Keratinocyte (primary cell): ENCODE measurements at regions not wholly inside any gene's neighbourhood (a gene's known extent, or its start where the extent isn't known, plus 50 kb on each side); places are given as distances from the start of the nearest gene placed in this dataset.
A peak's percentile ranks its signal among the peaks of the same experiment; 100 is the strongest.

ENCODE experiments used
- DNase-seq: peaks from one replicate; pipeline ENCODE4 v3.0.0-alpha.2; 2011; ENCODE audit warnings: low read depth, missing footprints, low spot score
- FAIRE-seq: peaks from 2 replicates; lab custom pipeline; 2011; peaks lifted over from hg19 to GRCh38; lab: Jason Lieb, UNC
- H2AFZ ChIP-seq: 2 replicates; pipeline ENCODE4 v1.6.0; 2012; ENCODE audit warnings: low read length, control low read depth, inconsistent platforms; ENCODE audit not compliant: control insufficient read depth
- H3K27ac ChIP-seq: 2 replicates; pipeline ENCODE4 v1.5.1; 2011; ENCODE audit warnings: low read length; ENCODE audit not compliant: control insufficient read depth, insufficient read depth
- H3K27me3 ChIP-seq: 3 replicates; pipeline ENCODE4 v1.6.0; 2011; ENCODE audit warnings: low read length; ENCODE audit not compliant: control insufficient read depth, insufficient read depth; ENCODE audit errors: extremely low read depth
- H3K36me3 ChIP-seq, 2 experiments: 2 replicates in 1 of 2; 3 replicates in 1 of 2; pipeline ENCODE4 v1.5.1; 2011; ENCODE audit warnings: low read length in 2 of 2, mild to moderate bottlenecking in 1 of 2; ENCODE audit not compliant: control insufficient read depth in 2 of 2, insufficient read depth in 2 of 2; ENCODE audit errors: extremely low read depth in 1 of 2
- H3K4me1 ChIP-seq: 3 replicates; pipeline ENCODE4 v1.5.1; 2011; ENCODE audit warnings: low read length; ENCODE audit not compliant: control insufficient read depth, insufficient read depth; ENCODE audit errors: extremely low read depth
- H3K4me2 ChIP-seq: 3 replicates; pipeline ENCODE4 v1.6.0; 2011; ENCODE audit warnings: low read depth, low read length; ENCODE audit not compliant: control insufficient read depth, insufficient read depth; ENCODE audit errors: extremely low read depth
- H3K4me3 ChIP-seq, 3 experiments: fragments of 200-600 bp in 1 of 3; sonication (generic) in 1 of 3; 2 replicates in 2 of 3; 3 replicates in 1 of 3; pipeline ENCODE4 v1.5.1; 2011 to 2016; ENCODE audit warnings: low read length in 3 of 3, mild to moderate bottlenecking in 3 of 3, control low read depth in 2 of 3, inconsistent platforms in 1 of 3, low read depth in 1 of 3, mixed read lengths in 1 of 3, mixed run types in 1 of 3, moderate library complexity in 1 of 3; ENCODE audit not compliant: control insufficient read depth in 2 of 3, insufficient read depth in 2 of 3; ENCODE audit errors: extremely low read depth in 1 of 3
- H3K79me2 ChIP-seq: 2 replicates; pipeline ENCODE4 v1.6.0; 2012; ENCODE audit warnings: low read length; ENCODE audit not compliant: control insufficient read depth, insufficient read depth
- H3K9ac ChIP-seq: 3 replicates; pipeline ENCODE4 v1.6.0; 2011; ENCODE audit warnings: low read length; ENCODE audit not compliant: control insufficient read depth, insufficient read depth; ENCODE audit errors: extremely low read depth
- H3K9me1 ChIP-seq: 3 replicates; pipeline ENCODE4 v1.6.0; 2011; ENCODE audit warnings: low read length; ENCODE audit not compliant: control insufficient read depth, insufficient read depth; ENCODE audit errors: extremely low read depth
- H3K9me3 ChIP-seq: 2 replicates; pipeline ENCODE4 v1.5.1; 2012; ENCODE audit warnings: low read depth, low read length; ENCODE audit not compliant: control insufficient read depth
- H4K20me1 ChIP-seq: 3 replicates; pipeline ENCODE4 v1.6.0; 2011; ENCODE audit warnings: low read length; ENCODE audit not compliant: control insufficient read depth, insufficient read depth; ENCODE audit errors: extremely low read depth
- CTCF ChIP-seq, 3 experiments: IDR thresholded peaks in 1 of 3; conservative IDR thresholded peaks in 1 of 3; optimal IDR thresholded peaks in 1 of 3; 2 replicates in 2 of 3; 3 replicates in 1 of 3; pipeline versions ENCODE3 to v1.5.1; 2011; ENCODE audit warnings: low read length in 3 of 3, mild to moderate bottlenecking in 3 of 3, moderate library complexity in 2 of 3, control low read depth in 1 of 3, inconsistent platforms in 1 of 3; ENCODE audit not compliant: insufficient read depth in 2 of 3; ENCODE audit errors: extremely low read depth in 1 of 3
- EZH2 ChIP-seq: IDR thresholded peaks from one replicate; pipeline ENCODE4 v1.6.1; 2012; ENCODE audit warnings: inconsistent platforms, mild to moderate bottlenecking, low read length, moderate library complexity
- dilution Hi-C: fragments of 300-500 bp; cut with MboI; formaldehyde crosslinking; loops from one replicate; pipeline ENCODE4 v1.7.0; 2020; ENCODE audit warnings: low sequenced_read_pairs; ENCODE audit not compliant: extremely low pct_ligation_motif_present

DNA sequence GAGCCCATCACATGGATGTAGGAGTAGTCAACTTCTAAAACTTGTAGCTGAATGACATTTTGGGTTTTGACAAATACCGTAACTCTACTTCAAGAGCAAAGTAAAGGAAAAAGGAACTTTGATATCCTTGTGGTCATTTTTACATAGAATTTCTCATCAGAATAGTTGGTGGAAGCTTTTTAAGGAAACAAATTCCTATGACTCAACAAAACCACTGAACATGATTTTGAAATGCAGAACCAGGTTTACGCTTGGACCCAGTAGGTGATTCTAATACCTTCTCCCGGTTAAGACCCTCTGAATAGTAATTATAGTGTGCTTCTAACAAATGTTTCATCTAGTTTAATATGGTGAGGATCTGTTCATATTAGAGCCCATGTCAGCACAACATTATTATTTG lies 307.8 kb downstream of the GPR37 start:
- H3K9me1 ChIP-seq = no peaks in the 10 kb centered on the region
- DNase-seq (no peak), FAIRE-seq (peak; percentile 34)
- TF ChIP-seq CTCF (optimal IDR thresholded peaks at IDR 0.05 in 1 of 3, IDR thresholded peaks at IDR 0.05 in 1 of 3, conservative IDR thresholded peaks at IDR 0.05 in 1 of 3; ENCODE audit: extremely low read depth in 1 of 3, insufficient read depth in 2 of 3, low read length in 3 of 3) (no peak), EZH2 (no peak)
- H4K20me1 ChIP-seq = no peaks in the 10 kb centered on the region
- dilution Hi-C loops = no loop called here
- no peaks in the 10 kb centered on the region for H3K27me3 ChIP-seq
- H3K9ac ChIP-seq = no peak overlapping the region
- H3K36me3 ChIP-seq = no peaks in the 10 kb centered on the region
- H2AFZ ChIP-seq = no peak overlapping the region
- H3K4me1 ChIP-seq = peaks cover 6% of the 10 kb centered on the region
- no peaks in the 10 kb centered on the region for H3K79me2 ChIP-seq
- no peak overlapping the region for H3K27ac ChIP-seq
- no peak overlapping the region for H3K4me2 ChIP-seq
- H3K4me3 ChIP-seq = no peak overlapping the region
- no peaks in the 10 kb centered on the region for H3K9me3 ChIP-seq

DNA sequence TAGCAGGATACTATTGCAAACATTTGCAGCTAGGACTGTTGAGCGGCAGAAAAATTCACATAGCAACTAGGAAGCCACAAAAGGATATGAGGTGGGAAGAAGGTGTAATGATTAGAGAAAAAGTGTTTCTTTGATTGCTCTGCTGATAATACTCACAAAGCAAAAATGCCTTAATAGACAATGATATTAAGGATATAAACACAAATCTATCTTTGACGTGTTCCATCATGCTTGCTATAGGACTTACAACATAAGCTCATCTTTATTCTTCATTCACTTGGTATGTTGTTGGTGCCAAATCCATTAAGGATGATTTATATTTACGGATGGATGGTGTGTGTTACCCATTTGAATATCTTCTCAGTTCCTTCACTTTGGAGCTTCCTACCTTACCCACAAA lies 309.3 kb downstream of the GPR37 start:
- H3K79me2 ChIP-seq = no peaks in the 10 kb centered on the region
- H3K36me3 ChIP-seq = no peaks in the 10 kb centered on the region
- no peak overlapping the region for H3K4me2 ChIP-seq
- dilution Hi-C loops = no loop called here
- H3K4me3 ChIP-seq = no peak overlapping the region
- H2AFZ ChIP-seq = no peak overlapping the region
- TF ChIP-seq EZH2 (no peak), CTCF (optimal IDR thresholded peaks at IDR 0.05 in 1 of 3, IDR thresholded peaks at IDR 0.05 in 1 of 3, conservative IDR thresholded peaks at IDR 0.05 in 1 of 3; ENCODE audit: extremely low read depth in 1 of 3, insufficient read depth in 2 of 3, low read length in 3 of 3) (no peak)
- H3K4me1 ChIP-seq = peaks cover 6% of the 10 kb centered on the region
- H3K9me3 ChIP-seq = no peaks in the 10 kb centered on the region
- FAIRE-seq = peak; percentile 17
- H3K27ac ChIP-seq = no peak overlapping the region
- no peak for DNase-seq
- H4K20me1 ChIP-seq = no peaks in the 10 kb centered on the region
- H3K9ac ChIP-seq = no peak overlapping the region
- no peaks in the 10 kb centered on the region for H3K9me1 ChIP-seq
- H3K27me3 ChIP-seq = no peaks in the 10 kb centered on the region
